ENCODE measurements at regions not wholly inside any gene's neighbourhood (a gene's known extent, or its start where the extent isn't known, plus 50 kb on each side); places are given as distances from the start of the nearest gene placed in this dataset.

- H3K9me3 ChIP-seq (replicated peaks in 1 of 2; ENCODE audit: control insufficient read depth in 2 of 2, insufficient read depth in 1 of 2, low read depth in 1 of 2, low read length in 2 of 2), result no peaks in the 10 kb centered on the region
- H3K4me2 ChIP-seq (ENCODE audit: insufficient read depth, low read length, poor library complexity, severe bottlenecking), result no peak overlapping the region
- no peak overlapping the region for H3K23ac ChIP-seq (ENCODE audit: low read depth, low read length, poor library complexity)
- H3K9ac ChIP-seq (ENCODE audit: low read depth, low read length, poor library complexity), result no peak overlapping the region
- no peak overlapping the region for H2BK120ac ChIP-seq (ENCODE audit: low read depth, low read length)
- no peak overlapping the region for H2BK15ac ChIP-seq (ENCODE audit: low read length)
- no peak overlapping the region for H3K27ac ChIP-seq (replicated peaks; ENCODE audit: low read length)
- H3K4me3 ChIP-seq (ENCODE audit: low read length in 2 of 2), result no peak overlapping the region
- no peaks in the 10 kb centered on the region for H3K4me1 ChIP-seq (ENCODE audit: control insufficient read depth in 2 of 2, insufficient read depth in 1 of 2, low read depth in 1 of 2, low read length in 2 of 2)
- no peak overlapping the region for H2AFZ ChIP-seq (ENCODE audit: low read length)
- no peak overlapping the region for H4K91ac ChIP-seq (ENCODE audit: low read depth, low read length, poor library complexity)
- H3K4ac ChIP-seq (ENCODE audit: low read length), result no peak overlapping the region
- no peak overlapping the region for H2BK12ac ChIP-seq (ENCODE audit: low read length)
- H3K18ac ChIP-seq (ENCODE audit: low read length), result no peak overlapping the region
- no peaks in the 10 kb centered on the region for H3K36me3 ChIP-seq (replicated peaks in 1 of 2; ENCODE audit: control insufficient read depth in 2 of 2, insufficient read depth in 2 of 2, low read length in 2 of 2)
- H4K8ac ChIP-seq (ENCODE audit: low read depth, low read length), result no peak overlapping the region
- no peak overlapping the region for H2BK5ac ChIP-seq (ENCODE audit: low read length)
- H3K14ac ChIP-seq (ENCODE audit: low read length), result no peak overlapping the region
- H3K27me3 ChIP-seq (ENCODE audit: control insufficient read depth in 3 of 3, insufficient read depth in 3 of 3, low read depth in 1 of 3, low read length in 3 of 3), result no peaks in the 10 kb centered on the region
- no peak overlapping the region for H2AK5ac ChIP-seq (ENCODE audit: low read depth, low read length)
- WGBS, 2 donors (ENCODE audit: extremely low coverage in 2 of 2, insufficient read length in 2 of 2, insufficient replicate concordance in 1 of 2), result no CpG with 5 or more reads among the region's 1 CpG
- no peak for DNase-seq (ENCODE audit: low spot score)
- H3K79me1 ChIP-seq (ENCODE audit: low read depth, low read length), result no peaks in the 10 kb centered on the region
These were observed 112.8 kb upstream of the CDH12 start for GRCh38 chr5:22965960-22966359.

- Histone ChIP-seq H3K9ac (ENCODE audit: low read depth, low read length, poor library complexity) (no peak overlapping the region), H2BK12ac (ENCODE audit: low read length) (no peak overlapping the region), H2BK5ac (ENCODE audit: low read length) (no peak overlapping the region), H3K79me1 (ENCODE audit: low read depth, low read length) (no peaks in the 10 kb centered on the region), H3K27ac (replicated peaks; ENCODE audit: low read length) (no peak overlapping the region), H3K4me2 (ENCODE audit: insufficient read depth, low read length, poor library complexity, severe bottlenecking) (no peak overlapping the region), H2AK5ac (ENCODE audit: low read depth, low read length) (no peak overlapping the region), H4K8ac (ENCODE audit: low read depth, low read length) (no peak overlapping the region), H3K4ac (ENCODE audit: low read length) (no peak overlapping the region), H3K23ac (ENCODE audit: low read depth, low read length, poor library complexity) (no peak overlapping the region), H3K14ac (ENCODE audit: low read length) (no peak overlapping the region), H2BK15ac (ENCODE audit: low read length) (no peak overlapping the region), H3K4me1 (ENCODE audit: control insufficient read depth in 2 of 2, insufficient read depth in 1 of 2, low read depth in 1 of 2, low read length in 2 of 2) (no peaks in the 10 kb centered on the region), H2BK120ac (ENCODE audit: low read depth, low read length) (no peak overlapping the region), H3K36me3 (replicated peaks in 1 of 2; ENCODE audit: control insufficient read depth in 2 of 2, insufficient read depth in 2 of 2, low read length in 2 of 2) (no peaks in the 10 kb centered on the region), H4K91ac (ENCODE audit: low read depth, low read length, poor library complexity) (no peak overlapping the region), H2AFZ (ENCODE audit: low read length) (no peak overlapping the region), H3K9me3 (replicated peaks in 1 of 2; ENCODE audit: control insufficient read depth in 2 of 2, insufficient read depth in 1 of 2, low read depth in 1 of 2, low read length in 2 of 2) (no peaks in the 10 kb centered on the region), H3K18ac (ENCODE audit: low read length) (no peak overlapping the region), H3K27me3 (ENCODE audit: control insufficient read depth in 3 of 3, insufficient read depth in 3 of 3, low read depth in 1 of 3, low read length in 3 of 3) (no peaks in the 10 kb centered on the region), H3K4me3 (ENCODE audit: low read length in 2 of 2) (no peak overlapping the region)
- DNase-seq (ENCODE audit: low spot score), result no peak
- WGBS, 2 donors (ENCODE audit: extremely low coverage in 2 of 2, insufficient read length in 2 of 2, insufficient replicate concordance in 1 of 2), result no CpG with 5 or more reads among the region's 1 CpG
These were observed 111.5 kb upstream of the CDH12 start for GRCh38 chr5:22964632-22965031.

- Histone ChIP-seq H2BK5ac (ENCODE audit: low read length) (no peak overlapping the region), H3K23ac (ENCODE audit: low read depth, low read length, poor library complexity) (no peak overlapping the region), H3K36me3 (replicated peaks in 1 of 2; ENCODE audit: control insufficient read depth in 2 of 2, insufficient read depth in 2 of 2, low read length in 2 of 2) (no peaks in the 10 kb centered on the region), H2AK5ac (ENCODE audit: low read depth, low read length) (no peak overlapping the region), H3K79me1 (ENCODE audit: low read depth, low read length) (no peaks in the 10 kb centered on the region), H3K14ac (ENCODE audit: low read length) (no peak overlapping the region), H3K4me2 (ENCODE audit: insufficient read depth, low read length, poor library complexity, severe bottlenecking) (no peak overlapping the region), H2BK15ac (ENCODE audit: low read length) (no peak overlapping the region), H3K18ac (ENCODE audit: low read length) (no peak overlapping the region), H3K4me1 (ENCODE audit: control insufficient read depth in 2 of 2, insufficient read depth in 1 of 2, low read depth in 1 of 2, low read length in 2 of 2) (no peaks in the 10 kb centered on the region), H3K27me3 (ENCODE audit: control insufficient read depth in 3 of 3, insufficient read depth in 3 of 3, low read depth in 1 of 3, low read length in 3 of 3) (no peaks in the 10 kb centered on the region), H2BK12ac (ENCODE audit: low read length) (no peak overlapping the region), H4K8ac (ENCODE audit: low read depth, low read length) (no peak overlapping the region), H2AFZ (ENCODE audit: low read length) (no peak overlapping the region), H2BK120ac (ENCODE audit: low read depth, low read length) (no peak overlapping the region), H3K4ac (ENCODE audit: low read length) (no peak overlapping the region), H3K9ac (ENCODE audit: low read depth, low read length, poor library complexity) (no peak overlapping the region), H3K4me3 (ENCODE audit: low read length in 2 of 2) (no peak overlapping the region), H3K9me3 (replicated peaks in 1 of 2; ENCODE audit: control insufficient read depth in 2 of 2, insufficient read depth in 1 of 2, low read depth in 1 of 2, low read length in 2 of 2) (no peaks in the 10 kb centered on the region), H3K27ac (replicated peaks; ENCODE audit: low read length) (no peak overlapping the region), H4K91ac (ENCODE audit: low read depth, low read length, poor library complexity) (no peak overlapping the region)
- DNase-seq (ENCODE audit: low spot score), result no peak
- WGBS, 2 donors (ENCODE audit: extremely low coverage in 2 of 2, insufficient read length in 2 of 2, insufficient replicate concordance in 1 of 2), result no CpG with 5 or more reads among the region's 3 CpGs
These were observed 105.5 kb upstream of the CDH12 start for GRCh38 chr5:22958462-22959262.

DNA sequence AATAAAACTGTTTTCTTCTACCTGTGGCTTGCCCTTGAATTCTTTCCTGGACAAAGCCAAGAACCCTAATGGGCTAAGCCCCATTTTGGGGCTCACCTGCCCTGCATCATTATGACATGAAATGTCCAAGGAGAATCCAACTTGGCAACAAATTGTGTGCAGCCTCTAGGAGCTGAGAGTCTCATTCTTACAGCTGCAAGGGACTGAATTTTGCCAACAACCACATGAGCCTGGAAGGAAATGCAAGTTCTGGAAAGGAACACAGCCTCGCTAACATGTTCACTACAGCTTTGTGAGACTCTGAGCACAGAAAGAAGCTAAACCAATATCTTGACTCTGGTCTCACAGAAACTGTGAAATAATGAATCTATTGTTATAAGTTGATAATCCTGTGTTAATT lies 94.8 kb upstream of the CDH12 start:
- Histone ChIP-seq H3K27ac (replicated peaks; ENCODE audit: low read length) (no peak overlapping the region), H2BK120ac (ENCODE audit: low read depth, low read length) (no peak overlapping the region), H2AFZ (ENCODE audit: low read length) (no peak overlapping the region), H3K27me3 (ENCODE audit: control insufficient read depth in 3 of 3, insufficient read depth in 3 of 3, low read depth in 1 of 3, low read length in 3 of 3) (no peaks in the 10 kb centered on the region), H3K9ac (ENCODE audit: low read depth, low read length, poor library complexity) (no peak overlapping the region), H3K4me3 (ENCODE audit: low read length in 2 of 2) (no peak overlapping the region), H2BK5ac (ENCODE audit: low read length) (no peak overlapping the region), H3K23ac (ENCODE audit: low read depth, low read length, poor library complexity) (no peak overlapping the region), H3K4me1 (ENCODE audit: control insufficient read depth in 2 of 2, insufficient read depth in 1 of 2, low read depth in 1 of 2, low read length in 2 of 2) (no peaks in the 10 kb centered on the region), H3K18ac (ENCODE audit: low read length) (no peak overlapping the region), H2AK5ac (ENCODE audit: low read depth, low read length) (no peak overlapping the region), H4K91ac (ENCODE audit: low read depth, low read length, poor library complexity) (no peak overlapping the region), H3K9me3 (replicated peaks in 1 of 2; ENCODE audit: control insufficient read depth in 2 of 2, insufficient read depth in 1 of 2, low read depth in 1 of 2, low read length in 2 of 2) (no peaks in the 10 kb centered on the region), H3K36me3 (replicated peaks in 1 of 2; ENCODE audit: control insufficient read depth in 2 of 2, insufficient read depth in 2 of 2, low read length in 2 of 2) (no peaks in the 10 kb centered on the region), H3K14ac (ENCODE audit: low read length) (no peak overlapping the region), H2BK15ac (ENCODE audit: low read length) (no peak overlapping the region), H3K4me2 (ENCODE audit: insufficient read depth, low read length, poor library complexity, severe bottlenecking) (no peak overlapping the region), H2BK12ac (ENCODE audit: low read length) (no peak overlapping the region), H4K8ac (ENCODE audit: low read depth, low read length) (no peak overlapping the region), H3K79me1 (ENCODE audit: low read depth, low read length) (no peaks in the 10 kb centered on the region), H3K4ac (ENCODE audit: low read length) (no peak overlapping the region)
- no CpG with 5 or more reads among the region's 1 CpG for WGBS, 2 donors (ENCODE audit: extremely low coverage in 2 of 2, insufficient read length in 2 of 2, insufficient replicate concordance in 1 of 2)
- DNase-seq (ENCODE audit: low spot score), result no peak
